Endothelial cell of umbilical vein (primary cell): ENCODE measurements at regions not wholly inside any gene's neighbourhood (a gene's known extent, or its start where the extent isn't known, plus 50 kb on each side); places are given as distances from the start of the nearest gene placed in this dataset.
"Not testable (repeated sequence)": the region's sequence is repeated elsewhere in the genome, so short reads cannot be mapped to it uniquely, and the experiment has no call there.

Experiments
- CTCF ChIP-seq, 2 donors: IDR thresholded peaks; 1 replicate in 1 of 2; 2 replicates in 1 of 2; pipeline ENCODE4 v1.5.1; 2011; ENCODE audit warnings: low read length in 2 of 2, mild to moderate bottlenecking in 2 of 2, moderate library complexity in 2 of 2, control low read depth in 1 of 2, inconsistent platforms in 1 of 2, low read depth in 1 of 2; ENCODE audit not compliant: insufficient read depth in 1 of 2; ENCODE audit errors: extremely low read depth in 1 of 2
- GATA2 ChIP-seq: IDR thresholded peaks from 2 replicates; pipeline ENCODE4 v1.7.0; 2011; ENCODE audit warnings: low read depth, mild to moderate bottlenecking, moderate library complexity, mixed read lengths, low read length; ENCODE audit not compliant: insufficient read length, insufficient read depth
- POLR2A ChIP-seq: IDR thresholded peaks from 2 replicates; pipeline ENCODE4 v1.6.1; 2012; ENCODE audit warnings: low read depth, mild to moderate bottlenecking, control low read depth, low read length
- POLR2AphosphoS5 ChIP-seq: IDR thresholded peaks from 2 replicates; pipeline ENCODE4 v1.6.1; 2012; ENCODE audit warnings: low read depth, mild to moderate bottlenecking, control low read depth, low read length, moderate library complexity; ENCODE audit not compliant: insufficient read depth

GRCh38 chr13:109269381-109269780 lies 517.0 kb downstream of the IRS2 start:
- not testable (repeated sequence) for TF ChIP-seq POLR2AphosphoS5; CTCF (IDR thresholded peaks at IDR 0.05; ENCODE audit: extremely low read depth in 1 of 2, insufficient read depth in 1 of 2, low read depth in 1 of 2, low read length in 2 of 2); GATA2; POLR2A
